Activated CD8-positive, alpha-beta T cell treated with anti-CD3 and anti-CD28 coated beads for 36 hours (primary cell): ENCODE measurements at regions not wholly inside any gene's neighbourhood (a gene's known extent, or its start where the extent isn't known, plus 50 kb on each side); places are given as distances from the start of the nearest gene placed in this dataset.

Experiments
- ATAC-seq: fragments of 200-7000 bp; cut with Tn5 transposase; one replicate; pipeline ENCODE4 v1.10.0; 2021; ENCODE audit warnings: mild to moderate bottlenecking, moderate library complexity
- CTCF ChIA-PET: fragments of 350-600 bp; sonication (Branson Sonifier 250); formaldehyde crosslinking; loops from one replicate; lab custom pipeline; 2021; ENCODE audit warnings: antibody characterized with exemption; lab: Charles Lee
- POLR2A ChIA-PET: fragments of 350-600 bp; sonication (Branson Sonifier 250); formaldehyde crosslinking; loops from one replicate; lab custom pipeline; 2021; ENCODE audit warnings: antibody characterized with exemption; lab: Charles Lee
- DNase-seq: peaks from one replicate; pipeline ENCODE4 v3.0.0-alpha.2; 2020
- H3K27ac Mint-ChIP-seq: one replicate; pipeline ENCODE4 v1.8.0; 2021; ENCODE audit warnings: mild to moderate bottlenecking, mixed read lengths
- H3K27me3 Mint-ChIP-seq: one replicate; pipeline ENCODE4 v1.8.0; 2021; ENCODE audit warnings: mixed read lengths
- H3K36me3 Mint-ChIP-seq: one replicate; pipeline ENCODE4 v1.8.0; 2021; ENCODE audit warnings: low read depth, mixed read lengths
- H3K4me1 Mint-ChIP-seq: one replicate; pipeline ENCODE4 v1.8.0; 2021; ENCODE audit warnings: low read depth, mixed read lengths
- H3K4me3 Mint-ChIP-seq: one replicate; pipeline ENCODE4 v1.8.0; 2021; ENCODE audit warnings: mild to moderate bottlenecking, moderate library complexity, mixed read lengths
- H3K9me3 Mint-ChIP-seq: one replicate; pipeline ENCODE4 v1.8.0; 2021; ENCODE audit warnings: mixed read lengths
- CTCF ChIP-seq: fragments of 200-600 bp; IDR thresholded peaks from one replicate; pipeline ENCODE4 v1.8.0; 2022; ENCODE audit warnings: antibody characterized with exemption, mild to moderate bottlenecking
- intact Hi-C: fragments of 100-400 bp; cut with micrococcal nuclease; formaldehyde crosslinking; loops from one replicate; pipeline ENCODE4 v1.10.0; 2022

GRCh38 chr2:3115301-3116042 lies 262.1 kb downstream of the EIPR1 start:
- ATAC-seq (no peak), DNase-seq (no peak)
- no peak overlapping the region for H3K27ac Mint-ChIP-seq
- no peak overlapping the region for H3K4me3 Mint-ChIP-seq
- ChIA-PET POLR2A (no interaction called here), CTCF (no interaction called here)
- intact Hi-C loops: no loop called here
- H3K27me3 Mint-ChIP-seq: peaks cover 1% of the 10 kb centered on the region
- no peaks in the 10 kb centered on the region for H3K4me1 Mint-ChIP-seq
- TF ChIP-seq CTCF: no peak
- H3K9me3 Mint-ChIP-seq: peaks cover 4% of the 10 kb centered on the region
- no peaks in the 10 kb centered on the region for H3K36me3 Mint-ChIP-seq

GRCh38 chr2:3114406-3115185 lies 263.0 kb downstream of the EIPR1 start:
- Mint-ChIP-seq H3K27ac (no peak overlapping the region), H3K27me3 (no peaks in the 10 kb centered on the region), H3K4me3 (no peak overlapping the region), H3K36me3 (no peaks in the 10 kb centered on the region), H3K9me3 (peaks cover 8% of the 10 kb centered on the region), H3K4me1 (no peaks in the 10 kb centered on the region)
- ATAC-seq: no peak
- intact Hi-C loops: no loop called here
- ChIA-PET CTCF (no interaction called here), POLR2A (no interaction called here)
- no peak for DNase-seq
- TF ChIP-seq CTCF: no peak

GRCh38 chr2:3113769-3114168 lies 263.8 kb downstream of the EIPR1 start:
- Mint-ChIP-seq H3K9me3 (peaks cover 8% of the 10 kb centered on the region), H3K4me1 (no peaks in the 10 kb centered on the region), H3K27me3 (no peaks in the 10 kb centered on the region), H3K36me3 (no peaks in the 10 kb centered on the region), H3K27ac (no peak overlapping the region), H3K4me3 (no peak overlapping the region)
- ATAC-seq (no peak), DNase-seq (no peak)
- ChIA-PET POLR2A (no interaction called here), CTCF (no interaction called here)
- TF ChIP-seq CTCF: no peak
- intact Hi-C loops: no loop called here

- no peak for DNase-seq
- no peak overlapping the region for H3K4me3 Mint-ChIP-seq
- TF ChIP-seq CTCF: no peak
- ChIA-PET POLR2A (no interaction called here), CTCF (no interaction called here)
- no peaks in the 10 kb centered on the region for H3K36me3 Mint-ChIP-seq
- H3K9me3 Mint-ChIP-seq: peaks cover 8% of the 10 kb centered on the region
- intact Hi-C loops: no loop called here
- H3K27me3 Mint-ChIP-seq: no peaks in the 10 kb centered on the region
- ATAC-seq: no peak
- no peaks in the 10 kb centered on the region for H3K4me1 Mint-ChIP-seq
- H3K27ac Mint-ChIP-seq: no peak overlapping the region
Observed at GRCh38 chr2:3113122-3113521, 264.5 kb downstream of the EIPR1 start.

- no peak overlapping the region for H3K4me3 Mint-ChIP-seq
- POLR2A ChIA-PET: no interaction called here
- CTCF ChIA-PET: no interaction called here
- DNase-seq (no peak), ATAC-seq (no peak)
- no peaks in the 10 kb centered on the region for H3K4me1 Mint-ChIP-seq
- no peak for TF ChIP-seq CTCF
- intact Hi-C loops: no loop called here
- no peaks in the 10 kb centered on the region for H3K27me3 Mint-ChIP-seq
- no peak overlapping the region for H3K27ac Mint-ChIP-seq
- H3K9me3 Mint-ChIP-seq: peaks cover 8% of the 10 kb centered on the region
- no peaks in the 10 kb centered on the region for H3K36me3 Mint-ChIP-seq
Observed at GRCh38 chr2:3112553-3112952, 265.1 kb downstream of the EIPR1 start.
